ENCODE measurements at regions not wholly inside any gene's neighbourhood (a gene's known extent, or its start where the extent isn't known, plus 50 kb on each side); places are given as distances from the start of the nearest gene placed in this dataset.

GRCh38 chr22:34776817-34777216 lies 289.1 kb upstream of the ISX start:
- DNase-seq (no peak), ATAC-seq (no peak)
- H3K27ac ChIP-seq = no peak overlapping the region
- no peak overlapping the region for H3K4me3 ChIP-seq
- TF ChIP-seq, protein P1, sequence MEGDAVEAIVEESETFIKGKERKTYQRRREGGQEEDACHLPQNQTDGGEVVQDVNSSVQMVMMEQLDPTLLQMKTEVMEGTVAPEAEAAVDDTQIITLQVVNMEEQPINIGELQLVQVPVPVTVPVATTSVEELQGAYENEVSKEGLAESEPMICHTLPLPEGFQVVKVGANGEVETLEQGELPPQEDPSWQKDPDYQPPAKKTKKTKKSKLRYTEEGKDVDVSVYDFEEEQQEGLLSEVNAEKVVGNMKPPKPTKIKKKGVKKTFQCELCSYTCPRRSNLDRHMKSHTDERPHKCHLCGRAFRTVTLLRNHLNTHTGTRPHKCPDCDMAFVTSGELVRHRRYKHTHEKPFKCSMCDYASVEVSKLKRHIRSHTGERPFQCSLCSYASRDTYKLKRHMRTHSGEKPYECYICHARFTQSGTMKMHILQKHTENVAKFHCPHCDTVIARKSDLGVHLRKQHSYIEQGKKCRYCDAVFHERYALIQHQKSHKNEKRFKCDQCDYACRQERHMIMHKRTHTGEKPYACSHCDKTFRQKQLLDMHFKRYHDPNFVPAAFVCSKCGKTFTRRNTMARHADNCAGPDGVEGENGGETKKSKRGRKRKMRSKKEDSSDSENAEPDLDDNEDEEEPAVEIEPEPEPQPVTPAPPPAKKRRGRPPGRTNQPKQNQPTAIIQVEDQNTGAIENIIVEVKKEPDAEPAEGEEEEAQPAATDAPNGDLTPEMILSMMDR (IDR thresholded peaks at IDR 0.05) = no peak
- TF ChIP-seq POLR2A (IDR thresholded peaks at IDR 0.05) = no peak
- no peaks in the 10 kb centered on the region for H3K4me1 ChIP-seq
- peaks cover 0 to 15% (median 0%) of the 10 kb centered on the region in 9 donors for H3K27me3 ChIP-seq
- H3K9me3 ChIP-seq = peaks cover 0 to 9% (median 0%) of the 10 kb centered on the region in 12 donors
- no peaks in the 10 kb centered on the region for H3K36me3 ChIP-seq
- intact Hi-C loops (cut with DNase I) = loop anchor here in 1 of 10 donors (10.0 kb wide), 1 partner anchor 78 kb away; no protein-coding TSS in a partner anchor
- 53 to 60% (median 56%) methylated on average over 3 of the region's 3 CpGs for WGBS, 4 donors

DNA sequence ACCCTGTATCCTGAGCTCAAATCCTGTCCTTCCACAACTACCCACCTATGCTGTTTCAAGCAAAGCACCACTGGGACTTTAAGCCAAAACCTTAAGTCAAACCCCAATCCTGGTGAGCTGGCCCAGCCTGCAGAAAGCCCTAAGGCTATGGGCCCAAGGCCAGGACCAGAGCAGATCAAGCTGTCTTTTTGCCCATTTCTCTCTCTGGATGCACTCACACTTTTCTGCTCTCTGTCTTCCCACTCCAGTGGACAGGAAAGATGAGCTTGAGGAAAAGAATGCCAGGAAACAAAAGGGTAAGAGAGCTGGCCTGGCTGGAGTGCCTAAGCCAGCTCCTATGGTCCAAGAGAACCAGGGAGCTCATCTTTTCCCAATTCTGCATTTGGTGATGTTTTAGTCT lies 284.3 kb upstream of the ISX start:
- H3K4me1 ChIP-seq = no peaks in the 10 kb centered on the region
- intact Hi-C loops (cut with DNase I) = no loop called here
- no peaks in the 10 kb centered on the region for H3K36me3 ChIP-seq
- DNase-seq = no peak
- no peak overlapping the region for H3K27ac ChIP-seq
- peaks cover 0 to 15% (median 0%) of the 10 kb centered on the region in 12 donors for H3K9me3 ChIP-seq
- no peak for ATAC-seq
- peaks cover 0 to 6% (median 0%) of the 10 kb centered on the region in 9 donors for H3K27me3 ChIP-seq
- TF ChIP-seq, protein P1 (IDR thresholded peaks at IDR 0.05) = no peak
- TF ChIP-seq POLR2A (IDR thresholded peaks at IDR 0.05) = no peak
- H3K4me3 ChIP-seq = no peak overlapping the region

- TF ChIP-seq, protein P1 (IDR thresholded peaks at IDR 0.05) = no peak
- no peak for TF ChIP-seq POLR2A (IDR thresholded peaks at IDR 0.05)
- no peaks in the 10 kb centered on the region for H3K36me3 ChIP-seq
- DNase-seq = no peak
- no peak overlapping the region for H3K4me3 ChIP-seq
- no peaks in the 10 kb centered on the region for H3K4me1 ChIP-seq
- 58 to 72% (median 68%) methylated on average over 5 of the region's 5 CpGs for WGBS, 4 donors
- intact Hi-C loops (cut with DNase I) = no loop called here
- H3K27ac ChIP-seq = no peak overlapping the region
- peaks cover 0 to 6% (median 0%) of the 10 kb centered on the region in 9 donors for H3K27me3 ChIP-seq
- peaks cover 0 to 16% (median 0%) of the 10 kb centered on the region in 12 donors for H3K9me3 ChIP-seq
- no peak for ATAC-seq
Observed at GRCh38 chr22:34783436-34783835, 282.5 kb upstream of the ISX start.

GRCh38 chr22:34784056-34784455 lies 281.9 kb upstream of the ISX start:
- H3K36me3 ChIP-seq = no peaks in the 10 kb centered on the region
- no peak overlapping the region for H3K27ac ChIP-seq
- no peak overlapping the region for H3K4me3 ChIP-seq
- intact Hi-C loops (cut with DNase I) = no loop called here
- no peak for TF ChIP-seq POLR2A (IDR thresholded peaks at IDR 0.05)
- TF ChIP-seq, protein P1 (IDR thresholded peaks at IDR 0.05) = no peak
- H3K27me3 ChIP-seq = peaks cover 0 to 6% (median 0%) of the 10 kb centered on the region in 9 donors
- no peaks in the 10 kb centered on the region for H3K4me1 ChIP-seq
- H3K9me3 ChIP-seq = peaks cover 0 to 15% (median 0%) of the 10 kb centered on the region in 12 donors
- WGBS, 4 donors = 29 to 38% (median 32%) methylated on average over 3 of the region's 3 CpGs
- DNase-seq (no peak), ATAC-seq (no peak)

Data from heart left ventricle (tissue), 16 donors.